A549 (cell line): ENCODE measurements at regions not wholly inside any gene's neighbourhood (a gene's known extent, or its start where the extent isn't known, plus 50 kb on each side); places are given as distances from the start of the nearest gene placed in this dataset.

Source experiments
- ATAC-seq, 2 experiments: fragments of 200-7000 bp in 1 of 2; fragments of >200 bp in 1 of 2; cut with Nextera tagmentation in 1 of 2; cut with Tn5 transposase in 1 of 2; 3 replicates each; pipeline versions ENCODE4 v1.8.0 to v1.9.1; 2018 to 2020; ENCODE audit warnings: mild to moderate bottlenecking in 1 of 2, moderate library complexity in 1 of 2
- CTCF ChIA-PET: fragments of 300-600 bp; sonication (Branson Sonifier 250); formaldehyde crosslinking; extraction: SDS; loops from one replicate; lab custom pipeline; 2021; ENCODE audit warnings: antibody characterized with exemption, inconsistent platforms; lab: Yijun Ruan, JAX
- POLR2A ChIA-PET: fragments of 350-600 bp; formaldehyde crosslinking; extraction: SDS; loops from one replicate; lab custom pipeline; 2021; ENCODE audit warnings: antibody characterized with exemption, inconsistent platforms; lab: Yijun Ruan, JAX
- DNase-seq, 2 experiments: peaks; one replicate each; pipeline versions ENCODE4 v3.0.0 to v3.0.0-alpha.2; 2011 to 2016; ENCODE audit warnings: low read depth in 1 of 2, low spot score in 1 of 2
- FAIRE-seq: peaks from 2 replicates; lab custom pipeline; 2011; peaks lifted over from hg19 to GRCh38; lab: Jason Lieb, UNC
- H3K27ac ChIP-seq, 2 experiments: fragments of >200 bp; sonication (Bioruptor Twin); formaldehyde crosslinking; 3 replicates each; pipeline ENCODE4 v1.5.1; 2016 to 2017
- H3K4me1 ChIP-seq: fragments of >200 bp; sonication (Bioruptor Twin); formaldehyde crosslinking; 3 replicates; pipeline ENCODE4 v1.6.1; 2016
- H3K4me2 ChIP-seq: fragments of >200 bp; sonication (Bioruptor Twin); formaldehyde crosslinking; 3 replicates; pipeline ENCODE4 v1.6.1; 2016
- H3K4me3 ChIP-seq: fragments of >200 bp; sonication (Bioruptor Twin); formaldehyde crosslinking; 3 replicates; pipeline ENCODE4 v1.5.1; 2016
- H3K9me3 ChIP-seq: fragments of >200 bp; sonication (Bioruptor Twin); formaldehyde crosslinking; 3 replicates; pipeline ENCODE4 v1.6.1; 2016
- ATOH8 ChIP-seq: fragments of 250-450 bp; sonication (Bioruptor Pico); IDR thresholded peaks from 2 replicates; pipeline ENCODE4 v1.5.0; 2020; ENCODE audit warnings: low read depth, mild to moderate bottlenecking, moderate library complexity
- BCL3 ChIP-seq: fragments of >200 bp; sonication (Bioruptor Twin); formaldehyde crosslinking; IDR thresholded peaks from 3 replicates; pipeline ENCODE4 v1.6.1; 2016
- BHLHE40 ChIP-seq: IDR thresholded peaks from 2 replicates; pipeline ENCODE4 v1.6.1; 2012; ENCODE audit warnings: low read depth, low read length, inconsistent platforms
- CEBPB ChIP-seq, 2 experiments: fragments of >200 bp in 1 of 2; sonication (Bioruptor Twin) in 1 of 2; formaldehyde crosslinking in 1 of 2; IDR thresholded peaks; 2 replicates each; pipeline ENCODE4 v1.6.1; 2012 to 2016
- EHF ChIP-seq: fragments of 250-450 bp; sonication (Bioruptor Pico); IDR thresholded peaks from 2 replicates; pipeline ENCODE4 v1.5.0; 2020; ENCODE audit warnings: mild to moderate bottlenecking
- EHMT2 ChIP-seq: fragments of 200-600 bp; sonication (generic); IDR thresholded peaks from 2 replicates; pipeline ENCODE4 v1.6.1; 2016; ENCODE audit warnings: antibody characterized with exemption, low read depth, mild to moderate bottlenecking, moderate library complexity
- FOXS1 ChIP-seq: fragments of 250-450 bp; sonication (Bioruptor Pico); IDR thresholded peaks from 2 replicates; pipeline ENCODE4 v1.5.0; 2020; ENCODE audit warnings: mild to moderate bottlenecking, moderate library complexity
- GATA3 ChIP-seq: IDR thresholded peaks from 2 replicates; pipeline ENCODE4 v1.6.1; 2012; ENCODE audit warnings: borderline replicate concordance
- HOXB5 ChIP-seq: fragments of 250-450 bp; sonication (Bioruptor Pico); IDR thresholded peaks from 2 replicates; pipeline ENCODE4 v1.5.0; 2020; ENCODE audit warnings: mild to moderate bottlenecking, moderate library complexity
- JUN ChIP-seq, 2 experiments: fragments of >200 bp; sonication (Bioruptor Twin); formaldehyde crosslinking; IDR thresholded peaks; 2 replicates in 1 of 2; 3 replicates in 1 of 2; pipeline ENCODE4 v1.6.1; 2016 to 2017
- JUNB ChIP-seq: fragments of >200 bp; sonication (Bioruptor Twin); formaldehyde crosslinking; IDR thresholded peaks from 2 replicates; pipeline ENCODE4 v1.6.1; 2016
- KDM5A ChIP-seq: fragments of 200-600 bp; sonication (generic); IDR thresholded peaks from 2 replicates; pipeline ENCODE4 v1.6.1; 2016; ENCODE audit warnings: antibody characterized with exemption, mild to moderate bottlenecking
- MAX ChIP-seq: IDR thresholded peaks from 2 replicates; pipeline ENCODE4 v1.6.1; 2012
- MYC ChIP-seq: IDR thresholded peaks from 2 replicates; pipeline ENCODE4 v1.6.1; 2012; ENCODE audit warnings: mild to moderate bottlenecking, inconsistent platforms, low read length, improper control_type of control experiment, borderline replicate concordance
- PBX3 ChIP-seq: IDR thresholded peaks from 2 replicates; pipeline ENCODE4 v1.6.1; 2012
- POLR2A ChIP-seq: IDR thresholded peaks from 2 replicates; pipeline ENCODE4 v1.6.1; 2012; ENCODE audit warnings: mild to moderate bottlenecking, low read length
- POLR2AphosphoS2 ChIP-seq: conservative IDR thresholded peaks from 2 replicates; pipeline ENCODE4 v1.6.1; 2012; ENCODE audit warnings: low read length, improper control_type of control experiment, inconsistent platforms
- RARB ChIP-seq: fragments of 250-450 bp; sonication (Bioruptor Pico); IDR thresholded peaks from 2 replicates; pipeline ENCODE4 v1.8.0; 2021; ENCODE audit warnings: mild to moderate bottlenecking, moderate library complexity
- SREBF2 ChIP-seq: fragments of 450-650 bp; IDR thresholded peaks from 2 replicates; pipeline ENCODE4 v1.6.1; 2014; ENCODE audit warnings: mild to moderate bottlenecking, moderate library complexity
- TP53 ChIP-seq: fragments of 250-450 bp; sonication (Bioruptor Pico); IDR thresholded peaks from 2 replicates; pipeline ENCODE4 v1.5.0; 2021; ENCODE audit warnings: mild to moderate bottlenecking, moderate library complexity
- USF2 ChIP-seq: fragments of 450-650 bp; IDR thresholded peaks from 2 replicates; pipeline ENCODE4 v1.6.1; 2014; ENCODE audit warnings: antibody characterized with exemption
- ZC3H11A ChIP-seq: fragments of 450-650 bp; IDR thresholded peaks from 2 replicates; pipeline ENCODE4 v1.6.1; 2014; ENCODE audit warnings: antibody characterized with exemption, mild to moderate bottlenecking
- ZFP36 ChIP-seq: fragments of 450-650 bp; IDR thresholded peaks from 2 replicates; pipeline ENCODE4 v1.6.1; 2014; ENCODE audit warnings: borderline replicate concordance; ENCODE audit not compliant: partially characterized antibody
- ZNF302 ChIP-seq: fragments of 250-450 bp; sonication (Bioruptor Pico); IDR thresholded peaks from 2 replicates; pipeline ENCODE4 v1.9.0; 2021; ENCODE audit warnings: inconsistent platforms, mild to moderate bottlenecking, moderate library complexity
- WGBS: methylation state at CpG from one replicate; pipeline ENCODE4 v1.1.6; 2017; ENCODE audit errors: missing lambda C conversion rate; 5-methylcytosine and 5-hydroxymethylcytosine counted together
- TF ChIP-seq, protein P1 (sequence below): IDR thresholded peaks from 2 replicates; pipeline ENCODE4 v1.6.1; 2012; ENCODE audit warnings: low read depth, borderline replicate concordance

DNA sequence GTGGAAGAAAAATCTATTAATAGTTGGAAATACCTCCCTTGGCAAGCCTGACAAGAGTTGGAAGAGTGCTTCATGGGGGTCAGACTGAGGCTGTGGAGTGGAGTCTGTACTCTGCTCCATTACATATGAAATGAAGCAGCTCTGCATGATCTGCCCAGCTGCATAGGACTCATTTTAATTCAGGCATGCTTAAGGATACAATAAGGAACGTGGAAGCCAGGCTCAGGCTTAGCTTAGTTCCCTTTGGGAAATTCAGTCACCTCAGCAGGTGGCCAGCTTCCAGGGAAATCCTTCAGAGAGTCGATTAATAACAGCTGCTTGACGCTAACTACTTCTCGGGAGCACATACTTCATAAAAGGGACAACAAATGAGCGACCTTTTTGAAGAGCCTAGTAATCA lies 1672.9 kb upstream of the WWC1 start:
- TF ChIP-seq TP53 (no peak), CEBPB (IDR thresholded peaks at IDR 0.05) (no peak), RARB (CRISPR knock-in tag) (no peak), POLR2AphosphoS2 (no peak)
- TF ChIP-seq, protein P1, sequence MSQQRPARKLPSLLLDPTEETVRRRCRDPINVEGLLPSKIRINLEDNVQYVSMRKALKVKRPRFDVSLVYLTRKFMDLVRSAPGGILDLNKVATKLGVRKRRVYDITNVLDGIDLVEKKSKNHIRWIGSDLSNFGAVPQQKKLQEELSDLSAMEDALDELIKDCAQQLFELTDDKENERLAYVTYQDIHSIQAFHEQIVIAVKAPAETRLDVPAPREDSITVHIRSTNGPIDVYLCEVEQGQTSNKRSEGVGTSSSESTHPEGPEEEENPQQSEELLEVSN = no peak
- no peak for DNase-seq
- POLR2A ChIA-PET = no interaction called here
- H3K4me3 ChIP-seq = no peak overlapping the region
- 2% methylated on average over 5 of the region's 5 CpGs for WGBS
- no peak overlapping the region for H3K27ac ChIP-seq
- no peaks in the 10 kb centered on the region for H3K4me1 ChIP-seq
- no peak for ATAC-seq
- H3K4me2 ChIP-seq = no peak overlapping the region
- CTCF ChIA-PET = no interaction called here
- no peaks in the 10 kb centered on the region for H3K9me3 ChIP-seq
- no peak for FAIRE-seq

DNA sequence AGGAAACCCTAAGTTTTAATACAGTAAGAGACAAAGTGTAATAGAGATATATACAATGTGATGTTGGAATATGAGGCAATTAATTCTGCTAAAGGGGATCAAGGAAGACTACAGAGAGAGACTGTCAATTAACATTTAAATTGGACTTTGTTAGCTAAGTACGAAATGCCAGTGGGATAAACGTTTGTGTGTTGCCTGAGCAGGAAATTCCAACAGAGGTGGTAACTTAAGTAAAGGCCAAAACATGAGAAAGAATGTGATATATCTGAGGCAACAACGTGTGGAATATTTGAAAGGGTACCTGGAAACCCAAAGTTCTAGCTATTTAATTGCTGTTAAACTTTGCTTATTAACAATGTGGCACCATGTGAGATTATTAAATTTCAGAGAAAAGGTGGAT lies 1666.9 kb upstream of the WWC1 start:
- Histone ChIP-seq H3K9me3 (no peaks in the 10 kb centered on the region), H3K27ac (no peak overlapping the region), H3K4me1 (no peaks in the 10 kb centered on the region), H3K4me2 (no peak overlapping the region)
- no peak for DNase-seq
- 2% methylated on average over 3 of the region's 3 CpGs for WGBS
- no peak for ATAC-seq
- ChIA-PET POLR2A (no interaction called here), CTCF (no interaction called here)
- TF ChIP-seq BHLHE40 (no peak), RARB (CRISPR knock-in tag) (no peak), BCL3 (no peak), SREBF2 (no peak), POLR2AphosphoS2 (no peak), HOXB5 (CRISPR knock-in tag) (no peak), EHMT2 (no peak), ZNF302 (CRISPR knock-in tag) (no peak), KDM5A (no peak)
- TF ChIP-seq, protein P1 = no peak
- TF ChIP-seq, all 56 proteins: peak for 0
- FAIRE-seq = no peak
- H3K4me3 ChIP-seq = no peak overlapping the region

- ChIA-PET POLR2A (no interaction called here), CTCF (no interaction called here)
- Histone ChIP-seq H3K4me1 (no peaks in the 10 kb centered on the region), H3K9me3 (no peaks in the 10 kb centered on the region), H3K27ac (no peak overlapping the region), H3K4me3 (no peak overlapping the region)
- WGBS = 5% methylated on average over 6 of the region's 6 CpGs
- DNase-seq (no peak), ATAC-seq (no peak)
- TF ChIP-seq HOXB5 (CRISPR knock-in tag) = no peak
- TF ChIP-seq, all 56 proteins: peak for 0
- no peak overlapping the region for H3K4me2 ChIP-seq
- no peak for FAIRE-seq
Measured at GRCh38 chr5:166625210-166625865, 1666.1 kb upstream of the WWC1 start.

- Histone ChIP-seq H3K9me3 (no peaks in the 10 kb centered on the region), H3K4me3 (no peak overlapping the region), H3K4me2 (no peak overlapping the region), H3K4me1 (no peaks in the 10 kb centered on the region), H3K27ac (no peak overlapping the region)
- FAIRE-seq (no peak), DNase-seq (no peak), ATAC-seq (no peak)
- ChIA-PET CTCF (no interaction called here), POLR2A (no interaction called here)
- 18% methylated on average over 1 of the region's 1 CpG for WGBS
- TF ChIP-seq BHLHE40 (no peak), JUNB (no peak), EHF (CRISPR knock-in tag) (no peak), CEBPB (IDR thresholded peaks at IDR 0.05) (no peak), ATOH8 (CRISPR knock-in tag) (no peak), MYC (no peak), PBX3 (no peak), HOXB5 (CRISPR knock-in tag) (no peak), USF2 (no peak), ZC3H11A (no peak), ZFP36 (no peak), RARB (CRISPR knock-in tag) (no peak), KDM5A (no peak), POLR2A (no peak), GATA3 (no peak), MAX (no peak), JUN (IDR thresholded peaks at IDR 0.05) (no peak), FOXS1 (CRISPR knock-in tag) (no peak)
Measured at GRCh38 chr5:166637295-166637694, 1654.2 kb upstream of the WWC1 start.
